ENCODE measurements at regions not wholly inside any gene's neighbourhood (a gene's known extent, or its start where the extent isn't known, plus 50 kb on each side); places are given as distances from the start of the nearest gene placed in this dataset.

DNA sequence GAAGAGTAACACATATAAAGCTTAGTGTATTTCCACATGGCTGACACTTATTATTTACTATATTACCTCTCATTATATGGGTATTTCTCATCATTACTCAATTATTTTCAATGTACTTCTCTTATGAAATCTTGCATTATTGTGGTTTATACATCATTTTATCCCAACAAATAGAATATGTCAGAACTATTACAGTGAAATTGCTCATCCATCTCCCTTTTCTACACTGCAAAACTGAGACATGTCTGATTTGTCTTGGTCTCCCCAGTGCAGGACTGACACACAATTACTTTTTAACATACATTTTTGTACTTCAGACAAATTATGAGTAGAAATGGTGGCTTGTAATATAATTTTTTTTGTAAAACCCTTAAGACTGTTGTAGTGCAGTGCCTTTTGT is 600.9 kb downstream of the PLCL1 start:
- Histone ChIP-seq H3K4me3 (ENCODE audit: insufficient read depth, low read depth, low read length) (no peak overlapping the region), H3K4me2 (ENCODE audit: low read length) (no peak overlapping the region), H3K9ac (ENCODE audit: low read length) (no peak overlapping the region), H3K27me3 (ENCODE audit: insufficient read depth, low read length) (no peaks in the 10 kb centered on the region), H3K79me2 (ENCODE audit: insufficient read depth, low read length) (no peaks in the 10 kb centered on the region), H3K9me3 (ENCODE audit: insufficient read depth, low read depth, low read length) (no peaks in the 10 kb centered on the region), H2AFZ (ENCODE audit: low read depth, low read length) (no peak overlapping the region), H3K36me3 (ENCODE audit: insufficient read depth, low read length) (no peaks in the 10 kb centered on the region), H4K20me1 (ENCODE audit: insufficient read depth, low read length) (no peaks in the 10 kb centered on the region), H3K4me1 (ENCODE audit: insufficient read depth, low read length) (no peaks in the 10 kb centered on the region), H3K27ac (ENCODE audit: low read depth, low read length) (no peak overlapping the region)
- Mint-ChIP-seq H3K27ac (ENCODE audit: unreplicated experiment) (no peak overlapping the region), H3K36me3 (ENCODE audit: low read depth, unreplicated experiment) (no peaks in the 10 kb centered on the region), H3K4me1 (ENCODE audit: low read depth, unreplicated experiment) (no peaks in the 10 kb centered on the region), H3K27me3 (ENCODE audit: low read depth, unreplicated experiment) (no peaks in the 10 kb centered on the region), H3K9me3 (ENCODE audit: unreplicated experiment) (no peaks in the 10 kb centered on the region), H3K4me3 (ENCODE audit: unreplicated experiment) (no peak overlapping the region)
- DNase-seq (ENCODE audit: low read depth) (no peak), FAIRE-seq (no peak)
- TF ChIP-seq CTCF (IDR thresholded peaks at IDR 0.05; ENCODE audit: insufficient read depth, low read depth, low read length) = no peak

GRCh38 chr2:198401644-198402043 is 597.3 kb downstream of the PLCL1 start:
- H3K79me2 ChIP-seq (ENCODE audit: insufficient read depth, low read length) = no peaks in the 10 kb centered on the region
- H3K4me2 ChIP-seq (ENCODE audit: low read length) = no peak overlapping the region
- H3K9me3 ChIP-seq (ENCODE audit: insufficient read depth, low read depth, low read length) = no peaks in the 10 kb centered on the region
- no peak overlapping the region for H3K9ac ChIP-seq (ENCODE audit: low read length)
- DNase-seq (ENCODE audit: low read depth) (no peak), FAIRE-seq (no peak)
- no peak overlapping the region for H3K4me3 ChIP-seq (ENCODE audit: insufficient read depth, low read depth, low read length)
- Mint-ChIP-seq H3K36me3 (ENCODE audit: low read depth, unreplicated experiment) (no peaks in the 10 kb centered on the region), H3K9me3 (ENCODE audit: unreplicated experiment) (no peaks in the 10 kb centered on the region), H3K4me3 (ENCODE audit: unreplicated experiment) (no peak overlapping the region), H3K27ac (ENCODE audit: unreplicated experiment) (no peak overlapping the region), H3K27me3 (ENCODE audit: low read depth, unreplicated experiment) (peaks cover 1% of the 10 kb centered on the region), H3K4me1 (ENCODE audit: low read depth, unreplicated experiment) (no peaks in the 10 kb centered on the region)
- H3K27ac ChIP-seq (ENCODE audit: low read depth, low read length) = no peak overlapping the region
- H3K27me3 ChIP-seq (ENCODE audit: insufficient read depth, low read length) = no peaks in the 10 kb centered on the region
- TF ChIP-seq CTCF (IDR thresholded peaks at IDR 0.05; ENCODE audit: insufficient read depth, low read depth, low read length) = no peak
- TF ChIP-seq EZH2 (IDR thresholded peaks at IDR 0.05; ENCODE audit: insufficient read depth, low read length) = no peak
- no peak overlapping the region for H2AFZ ChIP-seq (ENCODE audit: low read depth, low read length)
- H3K4me1 ChIP-seq (ENCODE audit: insufficient read depth, low read length) = no peaks in the 10 kb centered on the region
- H3K36me3 ChIP-seq (ENCODE audit: insufficient read depth, low read length) = no peaks in the 10 kb centered on the region
- no peaks in the 10 kb centered on the region for H4K20me1 ChIP-seq (ENCODE audit: insufficient read depth, low read length)

GRCh38 chr2:198400999-198401398 is 596.6 kb downstream of the PLCL1 start:
- Histone ChIP-seq H3K27me3 (ENCODE audit: insufficient read depth, low read length) (no peaks in the 10 kb centered on the region), H3K27ac (ENCODE audit: low read depth, low read length) (no peak overlapping the region), H3K4me1 (ENCODE audit: insufficient read depth, low read length) (no peaks in the 10 kb centered on the region), H3K9ac (ENCODE audit: low read length) (no peak overlapping the region), H3K4me3 (ENCODE audit: insufficient read depth, low read depth, low read length) (no peak overlapping the region), H4K20me1 (ENCODE audit: insufficient read depth, low read length) (no peaks in the 10 kb centered on the region), H3K36me3 (ENCODE audit: insufficient read depth, low read length) (no peaks in the 10 kb centered on the region), H3K4me2 (ENCODE audit: low read length) (no peak overlapping the region), H2AFZ (ENCODE audit: low read depth, low read length) (no peak overlapping the region), H3K9me3 (ENCODE audit: insufficient read depth, low read depth, low read length) (no peaks in the 10 kb centered on the region), H3K79me2 (ENCODE audit: insufficient read depth, low read length) (no peaks in the 10 kb centered on the region)
- Mint-ChIP-seq H3K4me3 (ENCODE audit: unreplicated experiment) (no peak overlapping the region), H3K27me3 (ENCODE audit: low read depth, unreplicated experiment) (peaks cover 1% of the 10 kb centered on the region), H3K9me3 (ENCODE audit: unreplicated experiment) (no peaks in the 10 kb centered on the region), H3K27ac (ENCODE audit: unreplicated experiment) (no peak overlapping the region), H3K4me1 (ENCODE audit: low read depth, unreplicated experiment) (no peaks in the 10 kb centered on the region), H3K36me3 (ENCODE audit: low read depth, unreplicated experiment) (no peaks in the 10 kb centered on the region)
- no peak for DNase-seq (ENCODE audit: low read depth)
- FAIRE-seq = no peak
- TF ChIP-seq EZH2 (IDR thresholded peaks at IDR 0.05; ENCODE audit: insufficient read depth, low read length) (no peak), CTCF (IDR thresholded peaks at IDR 0.05; ENCODE audit: insufficient read depth, low read depth, low read length) (no peak)
